IMR-90 (cell line): ENCODE measurements at regions not wholly inside any gene's neighbourhood (a gene's known extent, or its start where the extent isn't known, plus 50 kb on each side); places are given as distances from the start of the nearest gene placed in this dataset.

Experiments used
- ATAC-seq: fragments of 200-7000 bp; cut with Tn5 transposase; 2 replicates; pipeline ENCODE4 v1.9.1; 2020; ENCODE audit warnings: low read depth, mild to moderate bottlenecking, moderate library complexity
- BruUV-seq: library from RNA; stranded (reverse); fragments of 400-500 nt; replicated peaks from 2 replicates; lab custom pipeline; 2021; lab: Mats Ljungman, UMichigan
- CTCF ChIA-PET: fragments of 300-600 bp; formaldehyde crosslinking; extraction: SDS; loops from one replicate; lab custom pipeline; 2021; ENCODE audit warnings: antibody characterized with exemption; lab: Yijun Ruan, JAX
- POLR2A ChIA-PET: fragments of 300-600 bp; sonication (Branson Sonifier 250); formaldehyde crosslinking; loops from one replicate; lab custom pipeline; 2022; ENCODE audit warnings: antibody characterized with exemption; ENCODE audit not compliant: unreplicated experiment; lab: Charles Lee
- DNase-seq: peaks from one replicate; pipeline ENCODE4 v3.0.0; 2013
- H2AFZ ChIP-seq: replicated peaks from 2 replicates; pipeline ENCODE3; 2013; ENCODE audit warnings: low read length, mild to moderate bottlenecking; ENCODE audit not compliant: poor library complexity
- H2AK5ac ChIP-seq: 2 replicates; pipeline ENCODE4 v1.6.1; 2013; ENCODE audit warnings: low read depth, low read length, inconsistent platforms
- H2AK9ac ChIP-seq: replicated peaks from 2 replicates; pipeline ENCODE3; 2013; ENCODE audit warnings: mild to moderate bottlenecking, low read depth, low read length, moderate library complexity; ENCODE audit not compliant: poor library complexity
- H2BK120ac ChIP-seq: 2 replicates; pipeline ENCODE4 v1.6.1; 2013; ENCODE audit warnings: low read depth, low read length, inconsistent platforms
- H2BK15ac ChIP-seq: 3 replicates; pipeline ENCODE4 v1.6.1; 2013; ENCODE audit warnings: low read depth, low read length, inconsistent platforms
- H2BK20ac ChIP-seq: 2 replicates; pipeline ENCODE4 v1.6.1; 2013; ENCODE audit warnings: low read depth, mild to moderate bottlenecking, inconsistent platforms, low read length, moderate library complexity
- H2BK5ac ChIP-seq: 2 replicates; pipeline ENCODE4 v1.6.1; 2013; ENCODE audit warnings: mild to moderate bottlenecking, low read depth, low read length, inconsistent platforms; ENCODE audit not compliant: poor library complexity, severe bottlenecking
- H3K14ac ChIP-seq: replicated peaks from 2 replicates; pipeline ENCODE4 v1.6.1; 2013; ENCODE audit warnings: low read depth, low read length, inconsistent platforms
- H3K18ac ChIP-seq: 2 replicates; pipeline ENCODE4 v1.6.1; 2013; ENCODE audit warnings: low read depth, low read length, control low read depth
- H3K23ac ChIP-seq: 2 replicates; pipeline ENCODE4 v1.6.1; 2013; ENCODE audit warnings: low read depth, low read length, inconsistent platforms
- H3K27ac ChIP-seq: 2 replicates; pipeline ENCODE4 v1.5.1; 2013; ENCODE audit warnings: mild to moderate bottlenecking, control low read depth, low read length; ENCODE audit not compliant: insufficient read depth
- H3K27me3 ChIP-seq: 2 replicates; pipeline ENCODE4 v1.6.1; 2013; ENCODE audit warnings: low read length; ENCODE audit not compliant: control insufficient read depth, insufficient read depth
- H3K36me3 ChIP-seq: 2 replicates; pipeline ENCODE4 v1.6.1; 2013; ENCODE audit warnings: low read length, mixed read lengths; ENCODE audit not compliant: control insufficient read depth, insufficient read depth
- H3K4ac ChIP-seq: 2 replicates; pipeline ENCODE4 v1.6.1; 2013; ENCODE audit warnings: low read depth, low read length, inconsistent platforms
- H3K4me1 ChIP-seq: 2 replicates; pipeline ENCODE4 v1.6.1; 2013; ENCODE audit warnings: low read length, mixed read lengths; ENCODE audit not compliant: control insufficient read depth, insufficient read depth
- H3K4me2 ChIP-seq: 2 replicates; pipeline ENCODE4 v1.6.1; 2013; ENCODE audit warnings: low read depth, mild to moderate bottlenecking, control low read depth, low read length, moderate library complexity
- H3K4me3 ChIP-seq: 2 replicates; pipeline ENCODE4 v1.5.1; 2013; ENCODE audit warnings: low read depth, mild to moderate bottlenecking, control low read depth, low read length, moderate library complexity; ENCODE audit not compliant: insufficient read depth
- H3K56ac ChIP-seq: 2 replicates; pipeline ENCODE4 v1.6.1; 2013; ENCODE audit warnings: low read length, inconsistent platforms; ENCODE audit not compliant: insufficient read depth; ENCODE audit errors: extremely low read depth
- H3K79me1 ChIP-seq, 2 experiments: 2 replicates each; pipeline ENCODE4 v1.6.1; 2013; ENCODE audit warnings: low read length in 2 of 2, inconsistent platforms in 1 of 2, low read depth in 1 of 2
- H3K9ac ChIP-seq: 2 replicates; pipeline ENCODE4 v1.6.1; 2013; ENCODE audit warnings: low read depth, low read length, control low read depth
- H3K9me1 ChIP-seq: 2 replicates; pipeline ENCODE4 v1.6.1; 2013; ENCODE audit warnings: low read length, inconsistent platforms; ENCODE audit not compliant: insufficient read depth
- H3K9me3 ChIP-seq: 2 replicates; pipeline ENCODE4 v1.6.1; 2013; ENCODE audit warnings: low read length; ENCODE audit not compliant: control insufficient read depth, insufficient read depth
- H4K20me1 ChIP-seq: 2 replicates; pipeline ENCODE4 v1.6.1; 2013; ENCODE audit warnings: low read length, inconsistent platforms; ENCODE audit not compliant: insufficient read depth
- H4K5ac ChIP-seq: 2 replicates; pipeline ENCODE4 v1.6.1; 2013; ENCODE audit warnings: mild to moderate bottlenecking, low read depth, low read length, control low read depth
- H4K8ac ChIP-seq, 2 experiments: 2 replicates each; pipeline ENCODE4 v1.6.1; 2013; ENCODE audit warnings: low read depth in 2 of 2, low read length in 2 of 2, control low read depth in 1 of 2, inconsistent platforms in 1 of 2
- H4K91ac ChIP-seq: 2 replicates; pipeline ENCODE4 v1.6.1; 2013; ENCODE audit warnings: low read depth, low read length, inconsistent platforms; ENCODE audit not compliant: insufficient read depth
- BHLHE40 ChIP-seq: fragments of 150-350 bp; IDR thresholded peaks from 2 replicates; pipeline ENCODE4 v1.6.1; 2016; ENCODE audit warnings: mild to moderate bottlenecking, low read depth, low read length
- CEBPB ChIP-seq: IDR thresholded peaks from 2 replicates; pipeline ENCODE4 v1.6.1; 2012; ENCODE audit warnings: low read depth, low read length, improper control_type of control experiment
- MXI1 ChIP-seq: IDR thresholded peaks from 2 replicates; pipeline ENCODE4 v1.6.1; 2012; ENCODE audit warnings: low read depth, mild to moderate bottlenecking, low read length, moderate library complexity, borderline replicate concordance
- NFE2L2 ChIP-seq: fragments of 150-350 bp; IDR thresholded peaks from 2 replicates; pipeline ENCODE4 v1.6.1; 2016; ENCODE audit warnings: low read depth, mild to moderate bottlenecking, low read length
- RAD21 ChIP-seq: IDR thresholded peaks from 2 replicates; pipeline ENCODE4 v1.6.1; 2012; ENCODE audit warnings: low read length, improper control_type of control experiment
- RFX5 ChIP-seq: IDR thresholded peaks from 2 replicates; pipeline ENCODE4 v1.8.0; 2012; ENCODE audit warnings: low read depth, mild to moderate bottlenecking, low read length, moderate library complexity
- WGBS, 2 experiments: methylation state at CpG; one replicate each; pipeline versions ENCODE4 v1.1.5 to v1.1.7; 2013; ENCODE audit warnings: missing lambda C conversion rate in 2 of 2; ENCODE audit not compliant: insufficient read length in 1 of 2; ENCODE audit errors: extremely low coverage in 2 of 2; 5-methylcytosine and 5-hydroxymethylcytosine counted together
- dilution Hi-C: fragments of 300-500 bp; cut with HindIII; formaldehyde crosslinking; loops from one replicate; pipeline ENCODE4 v1.14.3; 2018; ENCODE audit warnings: low sequenced_read_pairs; ENCODE audit not compliant: unreplicated experiment
- in situ Hi-C: fragments of 300-500 bp; cut with MboI; formaldehyde crosslinking; loops from 3 replicates; pipeline ENCODE4 v1.14.3; 2019; ENCODE audit warnings: low sequenced_read_pairs, inconsistent platforms, mixed read lengths
- intact Hi-C: fragments of 100-400 bp; cut with micrococcal nuclease; formaldehyde crosslinking; loops from 2 replicates; pipeline ENCODE4 v1.10.0; 2022

- no peak overlapping the region for H2BK20ac ChIP-seq
- H2AK9ac ChIP-seq = no peak overlapping the region
- H3K4me1 ChIP-seq = no peaks in the 10 kb centered on the region
- no peak overlapping the region for H4K91ac ChIP-seq
- H2AK5ac ChIP-seq = no peak overlapping the region
- TF ChIP-seq CEBPB (no peak), BHLHE40 (no peak), RFX5 (no peak), MXI1 (no peak), RAD21 (no peak), NFE2L2 (no peak)
- H3K9me3 ChIP-seq = peaks cover 8% of the 10 kb centered on the region
- no peak overlapping the region for H3K4me2 ChIP-seq
- H3K27ac ChIP-seq = no peak overlapping the region
- H2BK15ac ChIP-seq = no peak overlapping the region
- H3K4ac ChIP-seq = no peak overlapping the region
- no peak overlapping the region for H3K9ac ChIP-seq
- no peak overlapping the region for H3K14ac ChIP-seq
- intact Hi-C loops (no loop called here), in situ Hi-C loops (no loop called here), dilution Hi-C loops (no loop called here)
- H3K36me3 ChIP-seq = no peaks in the 10 kb centered on the region
- no peak overlapping the region for H3K23ac ChIP-seq
- no peak overlapping the region for H2BK5ac ChIP-seq
- no TSS peak for BruUV-seq
- no peaks in the 10 kb centered on the region for H3K9me1 ChIP-seq
- CTCF ChIA-PET = interaction anchor here (0.7 kb wide), 1 partner anchor 803 kb away, joined by 3 read pairs; no protein-coding TSS in a partner anchor
- H2AFZ ChIP-seq = no peak overlapping the region
- no peak overlapping the region for H2BK120ac ChIP-seq
- H3K18ac ChIP-seq = no peak overlapping the region
- POLR2A ChIA-PET = no interaction called here
- WGBS, 2 experiments = 30% methylated on average over 2 of the region's 4 CpGs; no CpG with 5 or more reads in 1 of the 2 experiments
- no peaks in the 10 kb centered on the region for H3K79me1 ChIP-seq
- H3K4me3 ChIP-seq = no peak overlapping the region
- H4K5ac ChIP-seq = no peak overlapping the region
- no peaks in the 10 kb centered on the region for H3K27me3 ChIP-seq
- H4K8ac ChIP-seq = no peak overlapping the region
- DNase-seq (no peak), ATAC-seq (no peak)
- H3K56ac ChIP-seq = no peak overlapping the region
- no peaks in the 10 kb centered on the region for H4K20me1 ChIP-seq
Measured at GRCh38 chr1:208766832-208767231, 522.6 kb upstream of the PLXNA2 start.
